ENCODE measurements at regions not wholly inside any gene's neighbourhood (a gene's known extent, or its start where the extent isn't known, plus 50 kb on each side); places are given as distances from the start of the nearest gene placed in this dataset.
A peak's percentile ranks its signal among the peaks of the same experiment; 100 is the strongest.

DNA sequence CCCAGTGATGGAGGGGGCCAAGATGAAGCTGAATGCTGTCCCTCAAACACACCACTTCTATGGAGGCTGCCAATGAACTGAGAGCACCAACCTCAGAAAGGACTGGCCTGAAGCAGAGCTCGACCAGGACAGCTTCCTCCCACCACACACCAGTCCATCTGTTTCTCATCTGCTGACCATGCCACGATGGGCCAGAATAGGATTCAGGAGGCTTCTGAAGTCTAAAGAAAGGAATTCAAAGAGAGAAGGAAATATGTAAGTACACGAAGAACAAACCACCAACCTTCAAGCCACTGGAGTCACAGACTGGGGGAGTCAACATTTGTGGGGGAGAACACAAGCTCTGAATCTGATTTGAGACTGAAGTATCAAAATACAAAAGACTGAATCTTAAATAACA lies 157.6 kb upstream of the CCDC68 start:
- Histone ChIP-seq H3K36me3 (no peaks in the 10 kb centered on the region), H3K4me1 (peaks cover 35% of the 10 kb centered on the region), H3K9me3 (replicated peaks) (peaks cover 12% of the 10 kb centered on the region), H3K27me3 (ENCODE audit: low read depth) (no peaks in the 10 kb centered on the region), H3K27ac (replicated peaks) (peak overlapping the region; percentile 72), H3K4me3 (no peak overlapping the region)
- TF ChIP-seq, protein P1, sequence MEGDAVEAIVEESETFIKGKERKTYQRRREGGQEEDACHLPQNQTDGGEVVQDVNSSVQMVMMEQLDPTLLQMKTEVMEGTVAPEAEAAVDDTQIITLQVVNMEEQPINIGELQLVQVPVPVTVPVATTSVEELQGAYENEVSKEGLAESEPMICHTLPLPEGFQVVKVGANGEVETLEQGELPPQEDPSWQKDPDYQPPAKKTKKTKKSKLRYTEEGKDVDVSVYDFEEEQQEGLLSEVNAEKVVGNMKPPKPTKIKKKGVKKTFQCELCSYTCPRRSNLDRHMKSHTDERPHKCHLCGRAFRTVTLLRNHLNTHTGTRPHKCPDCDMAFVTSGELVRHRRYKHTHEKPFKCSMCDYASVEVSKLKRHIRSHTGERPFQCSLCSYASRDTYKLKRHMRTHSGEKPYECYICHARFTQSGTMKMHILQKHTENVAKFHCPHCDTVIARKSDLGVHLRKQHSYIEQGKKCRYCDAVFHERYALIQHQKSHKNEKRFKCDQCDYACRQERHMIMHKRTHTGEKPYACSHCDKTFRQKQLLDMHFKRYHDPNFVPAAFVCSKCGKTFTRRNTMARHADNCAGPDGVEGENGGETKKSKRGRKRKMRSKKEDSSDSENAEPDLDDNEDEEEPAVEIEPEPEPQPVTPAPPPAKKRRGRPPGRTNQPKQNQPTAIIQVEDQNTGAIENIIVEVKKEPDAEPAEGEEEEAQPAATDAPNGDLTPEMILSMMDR (IDR thresholded peaks at IDR 0.05; ENCODE audit: borderline replicate concordance) = no peak
- intact Hi-C loops (cut with micrococcal nuclease) = loop anchor here (10.0 kb wide), 1 partner anchor 1458 kb away; no protein-coding TSS in a partner anchor
- DNase-seq = no peak

DNA sequence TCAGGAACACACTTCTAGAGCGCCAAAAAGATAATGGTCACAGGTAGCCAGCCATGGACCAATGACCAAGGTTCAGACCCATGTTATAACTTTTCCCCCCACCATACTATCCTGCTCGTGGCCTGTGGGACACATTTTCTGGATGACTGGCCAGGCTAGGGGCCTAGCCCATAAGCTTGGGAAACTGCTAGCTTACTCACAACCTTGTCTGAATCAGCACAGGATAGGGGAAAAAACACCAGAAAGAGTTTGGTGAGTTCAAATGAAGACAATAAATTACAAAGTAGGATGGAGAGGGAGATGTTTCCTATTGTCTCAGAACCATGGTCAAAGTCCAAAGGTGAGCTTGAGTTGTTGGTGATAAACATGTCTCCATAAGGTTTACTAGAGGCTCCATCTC lies 156.3 kb upstream of the CCDC68 start:
- TF ChIP-seq, protein P1 (IDR thresholded peaks at IDR 0.05; ENCODE audit: borderline replicate concordance) = no peak
- intact Hi-C loops (cut with micrococcal nuclease) = loop anchor here (10.0 kb wide), 1 partner anchor 1459 kb away; no protein-coding TSS in a partner anchor
- Histone ChIP-seq H3K4me3 (no peak overlapping the region), H3K9me3 (replicated peaks) (peaks cover 12% of the 10 kb centered on the region), H3K27me3 (ENCODE audit: low read depth) (no peaks in the 10 kb centered on the region), H3K27ac (replicated peaks) (peak overlapping the region; percentile 72), H3K4me1 (peaks cover 43% of the 10 kb centered on the region), H3K36me3 (no peaks in the 10 kb centered on the region)
- DNase-seq = no peak

DNA sequence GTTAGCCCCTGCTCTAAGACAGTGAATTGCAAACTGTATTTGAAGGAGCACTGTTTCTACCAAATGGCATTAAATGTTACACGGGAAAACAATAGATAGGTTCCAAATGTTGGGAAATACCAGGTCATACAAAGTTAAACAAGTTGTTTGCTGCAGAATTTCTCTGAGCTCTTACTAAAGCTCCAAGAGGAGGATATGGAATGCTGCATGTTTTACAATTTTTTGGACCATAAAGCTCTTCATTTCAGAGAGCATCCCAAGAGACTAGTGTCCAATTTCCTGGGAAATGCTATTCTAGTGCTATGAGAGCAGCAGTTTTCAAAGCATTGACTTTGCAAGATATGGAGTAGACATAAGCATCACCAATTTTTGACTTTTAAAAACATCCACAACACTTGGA lies 155.6 kb upstream of the CCDC68 start:
- TF ChIP-seq, protein P1 (IDR thresholded peaks at IDR 0.05; ENCODE audit: borderline replicate concordance) = no peak
- Histone ChIP-seq H3K36me3 (no peaks in the 10 kb centered on the region), H3K4me1 (peaks cover 45% of the 10 kb centered on the region), H3K27ac (replicated peaks) (peak overlapping the region; percentile 72), H3K9me3 (replicated peaks) (peaks cover 6% of the 10 kb centered on the region), H3K27me3 (ENCODE audit: low read depth) (no peaks in the 10 kb centered on the region), H3K4me3 (no peak overlapping the region)
- DNase-seq = no peak
- intact Hi-C loops (cut with micrococcal nuclease) = loop anchor here (10.0 kb wide), 1 partner anchor 1460 kb away; no protein-coding TSS in a partner anchor

DNA sequence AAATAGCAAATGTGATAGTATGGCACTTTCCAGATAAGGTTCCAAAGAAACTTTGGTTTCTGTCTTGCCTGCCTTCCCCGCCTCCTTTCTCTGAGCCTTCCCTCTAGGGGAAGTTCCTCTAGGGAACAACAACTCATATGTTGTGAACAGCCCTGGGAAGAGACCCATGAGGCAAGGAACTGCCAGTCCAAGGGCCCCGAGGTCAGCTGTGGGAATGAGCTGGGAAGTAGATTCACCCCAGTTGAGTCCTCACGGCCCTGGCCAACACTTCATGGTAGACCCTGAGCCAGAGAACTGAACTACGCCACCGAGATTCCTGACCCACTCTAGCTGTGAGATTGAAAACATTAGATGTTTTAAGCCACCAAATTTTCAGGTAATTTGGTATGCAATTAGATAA lies 154.5 kb upstream of the CCDC68 start:
- no peaks in the 10 kb centered on the region for H3K36me3 ChIP-seq
- peak overlapping the region; percentile 72 for H3K27ac ChIP-seq (replicated peaks)
- no peak for DNase-seq
- peaks cover 51% of the 10 kb centered on the region for H3K4me1 ChIP-seq
- H3K9me3 ChIP-seq (replicated peaks) = no peaks in the 10 kb centered on the region
- intact Hi-C loops (cut with micrococcal nuclease) = loop anchor here (10.0 kb wide), 1 partner anchor 1461 kb away; no protein-coding TSS in a partner anchor
- H3K4me3 ChIP-seq = no peak overlapping the region
- TF ChIP-seq, protein P1 (IDR thresholded peaks at IDR 0.05; ENCODE audit: borderline replicate concordance) = no peak
- no peaks in the 10 kb centered on the region for H3K27me3 ChIP-seq (ENCODE audit: low read depth)

DNA sequence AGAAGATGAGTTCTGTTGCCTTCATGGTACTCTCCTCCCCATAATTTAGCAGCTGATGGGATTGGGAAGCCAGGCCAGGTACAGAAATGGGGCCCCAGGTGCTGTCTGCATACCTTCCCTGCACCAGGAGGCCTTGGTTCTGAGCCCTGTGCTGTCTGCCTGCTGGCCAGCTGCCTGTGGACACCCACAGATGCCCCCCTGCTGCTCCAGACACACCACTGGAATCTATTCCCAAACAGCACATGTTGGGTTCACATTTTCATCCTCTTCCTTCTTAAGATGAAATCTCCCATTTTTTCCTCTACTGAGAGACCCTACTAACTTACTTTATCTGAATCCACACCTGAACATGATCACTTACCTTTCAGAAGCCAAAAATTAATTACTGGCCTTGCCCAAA lies 152.0 kb upstream of the CCDC68 start:
- H3K27me3 ChIP-seq (ENCODE audit: low read depth) = no peaks in the 10 kb centered on the region
- no peak for DNase-seq
- peaks cover 32% of the 10 kb centered on the region for H3K4me1 ChIP-seq
- H3K36me3 ChIP-seq = no peaks in the 10 kb centered on the region
- H3K4me3 ChIP-seq = no peak overlapping the region
- TF ChIP-seq, protein P1 (IDR thresholded peaks at IDR 0.05; ENCODE audit: borderline replicate concordance) = no peak
- intact Hi-C loops (cut with micrococcal nuclease) = loop anchor here (10.0 kb wide), 1 partner anchor 1464 kb away; no protein-coding TSS in a partner anchor
- H3K27ac ChIP-seq (replicated peaks) = peak overlapping the region; percentile 85
- H3K9me3 ChIP-seq (replicated peaks) = no peaks in the 10 kb centered on the region
